Uterus (tissue), 2 donors: ENCODE measurements at regions not wholly inside any gene's neighbourhood (a gene's known extent, or its start where the extent isn't known, plus 50 kb on each side); places are given as distances from the start of the nearest gene placed in this dataset.

Experiments
- CTCF ChIP-seq, 4 experiments: fragments of 200-600 bp in 2 of 4; fragments of 450-650 bp in 2 of 4; sonication (generic) in 2 of 4; IDR thresholded peaks; one replicate each; pipeline ENCODE4 v1.5.1; 2016 to 2019; ENCODE audit warnings: antibody characterized with exemption in 4 of 4, mild to moderate bottlenecking in 2 of 4, moderate library complexity in 1 of 4
- POLR2A ChIP-seq, 2 donors: fragments of 450-650 bp; IDR thresholded peaks; one replicate each; pipeline ENCODE4 v1.6.1; 2016; ENCODE audit warnings: antibody characterized with exemption in 2 of 2, mild to moderate bottlenecking in 1 of 2, moderate library complexity in 1 of 2

- TF ChIP-seq CTCF (IDR thresholded peaks at IDR 0.05) (no peak), POLR2A (IDR thresholded peaks at IDR 0.05) (no peak)
Measured at GRCh38 chr16:82322177-82322576, 152.2 kb upstream of the MPHOSPH6 start.
